ENCODE measurements at regions not wholly inside any gene's neighbourhood (a gene's known extent, or its start where the extent isn't known, plus 50 kb on each side); places are given as distances from the start of the nearest gene placed in this dataset.

DNA sequence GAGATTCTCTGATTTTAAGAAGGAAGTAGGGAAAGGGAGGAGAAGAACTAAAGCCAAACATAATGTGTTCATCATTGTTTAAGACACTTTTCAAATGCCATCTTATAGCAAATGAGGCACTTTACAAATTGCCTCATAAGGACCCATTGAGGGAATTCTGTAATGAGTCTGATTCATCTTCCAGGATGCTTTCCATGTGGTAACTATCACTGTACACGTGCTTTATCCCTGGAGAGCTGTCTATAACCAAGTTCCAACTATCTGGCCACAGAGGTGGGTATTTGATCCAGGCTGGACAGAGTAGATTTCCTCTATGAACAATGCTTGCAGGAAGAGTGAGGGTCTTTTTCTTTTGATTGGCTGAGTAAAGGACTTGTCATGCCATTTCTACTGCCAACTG is 183.5 kb upstream of the NFIB start:
- TF ChIP-seq TAF1 (IDR thresholded peaks at IDR 0.05; ENCODE audit: borderline replicate concordance, low read depth, low read length): no peak
- TF ChIP-seq RCOR1 (IDR thresholded peaks at IDR 0.05; ENCODE audit: low read length): no peak
- no peak for TF ChIP-seq RFX5 (IDR thresholded peaks at IDR 0.05; ENCODE audit: low read length)
- no peak for TF ChIP-seq EZH2phosphoT487 (IDR thresholded peaks at IDR 0.05; ENCODE audit: borderline replicate concordance, low read depth)
- no peak for TF ChIP-seq CTCF (IDR thresholded peaks at IDR 0.05)
- no peak for TF ChIP-seq SIN3A (IDR thresholded peaks at IDR 0.05; ENCODE audit: borderline replicate concordance, low read depth, low read length)
- TF ChIP-seq GABPA (IDR thresholded peaks at IDR 0.05; ENCODE audit: low read depth): no peak
- TF ChIP-seq TEAD4 (IDR thresholded peaks at IDR 0.05; ENCODE audit: borderline replicate concordance, insufficient read depth): no peak
